Adrenal gland (tissue), 5 donors: ENCODE measurements at regions not wholly inside any gene's neighbourhood (a gene's known extent, or its start where the extent isn't known, plus 50 kb on each side); places are given as distances from the start of the nearest gene placed in this dataset.

Source experiments
- CTCF ChIP-seq, 6 experiments: fragments of 450-650 bp in 4 of 6; fragments of 200-600 bp in 2 of 6; sonication (generic) in 1 of 6; IDR thresholded peaks; 1 replicate in 5 of 6; 2 replicates in 1 of 6; pipeline versions ENCODE4 v1.5.1 to v1.8.0; 2016 to 2021; ENCODE audit warnings: antibody characterized with exemption in 6 of 6, mild to moderate bottlenecking in 2 of 6, moderate library complexity in 1 of 6
- POLR2A ChIP-seq, 2 donors: fragments of 450-650 bp; IDR thresholded peaks; one replicate each; pipeline ENCODE4 v1.6.1; 2017; ENCODE audit warnings: antibody characterized with exemption in 2 of 2, mild to moderate bottlenecking in 2 of 2, moderate library complexity in 1 of 2
- donor health status: DM: no; HTN: no; CAD: no.

GRCh38 chr3:124131158-124131557 is 139.2 kb upstream of the ROPN1 start:
- no peak for TF ChIP-seq CTCF (IDR thresholded peaks at IDR 0.05)
- TF ChIP-seq POLR2A (IDR thresholded peaks at IDR 0.05): no peak
